Kidney epithelial cell (primary cell): ENCODE measurements at regions not wholly inside any gene's neighbourhood (a gene's known extent, or its start where the extent isn't known, plus 50 kb on each side); places are given as distances from the start of the nearest gene placed in this dataset.

Experiments used
- DNase-seq: peaks from one replicate; pipeline ENCODE4 v3.0.0-alpha.2; 2010; ENCODE audit warnings: low read depth
- H3K27me3 ChIP-seq: 2 replicates; pipeline ENCODE4 v1.6.0; 2011; ENCODE audit warnings: low read length; ENCODE audit not compliant: control insufficient read depth, insufficient read depth
- H3K36me3 ChIP-seq: 2 replicates; pipeline ENCODE4 v1.5.1; 2011; ENCODE audit warnings: low read length; ENCODE audit not compliant: control insufficient read depth, insufficient read depth
- H3K4me3 ChIP-seq: 2 replicates; pipeline ENCODE4 v1.5.1; 2011; ENCODE audit warnings: low read depth, mild to moderate bottlenecking, control low read depth, low read length
- CTCF ChIP-seq: IDR thresholded peaks from 2 replicates; pipeline ENCODE4 v1.5.1; 2011; ENCODE audit warnings: mild to moderate bottlenecking, moderate library complexity, low read length, control low read depth, inconsistent platforms; ENCODE audit not compliant: insufficient read depth, poor library complexity, severe bottlenecking

- no peak for TF ChIP-seq CTCF
- no peaks in the 10 kb centered on the region for H3K27me3 ChIP-seq
- H3K36me3 ChIP-seq: no peaks in the 10 kb centered on the region
- DNase-seq: no peak
- no peak overlapping the region for H3K4me3 ChIP-seq
Observed at GRCh38 chr2:172326211-172326509, 101.2 kb upstream of the ITGA6 start.

GRCh38 chr2:172328103-172328841, 99.1 kb upstream of the ITGA6 start:
- TF ChIP-seq CTCF: no peak
- no peaks in the 10 kb centered on the region for H3K27me3 ChIP-seq
- no peak for DNase-seq

GRCh38 chr2:172329416-172329773, 98.0 kb upstream of the ITGA6 start:
- no peak overlapping the region for H3K4me3 ChIP-seq
- DNase-seq: no peak
- H3K36me3 ChIP-seq: no peaks in the 10 kb centered on the region
- no peak for TF ChIP-seq CTCF
- H3K27me3 ChIP-seq: no peaks in the 10 kb centered on the region

More at GRCh38 chr2:172328103-172328841, 99.1 kb upstream of the ITGA6 start:
- Histone ChIP-seq H3K36me3 (no peaks in the 10 kb centered on the region), H3K4me3 (no peak overlapping the region)

GRCh38 chr2:172329774-172330671, 97.4 kb upstream of the ITGA6 start:
- no peak for TF ChIP-seq CTCF
- no peak for DNase-seq
- Histone ChIP-seq H3K27me3 (no peaks in the 10 kb centered on the region), H3K36me3 (no peaks in the 10 kb centered on the region), H3K4me3 (no peak overlapping the region)

- DNase-seq: no peak
- H3K36me3 ChIP-seq: no peaks in the 10 kb centered on the region
- H3K4me3 ChIP-seq: no peak overlapping the region
- TF ChIP-seq CTCF: no peak
- no peaks in the 10 kb centered on the region for H3K27me3 ChIP-seq
Observed at GRCh38 chr2:172332507-172332906, 94.9 kb upstream of the ITGA6 start.
